ENCODE measurements at regions not wholly inside any gene's neighbourhood (a gene's known extent, or its start where the extent isn't known, plus 50 kb on each side); places are given as distances from the start of the nearest gene placed in this dataset.

- Histone ChIP-seq H3K79me2 (ENCODE audit: low read length) (no peaks in the 10 kb centered on the region), H3K36me3 (ENCODE audit: insufficient read depth, low read length) (no peaks in the 10 kb centered on the region), H3K4me3 (ENCODE audit: low read length) (no peak overlapping the region), H3K4me2 (ENCODE audit: low read depth, low read length, poor library complexity, severe bottlenecking) (no peak overlapping the region), H3K9me3 (ENCODE audit: low read length) (no peaks in the 10 kb centered on the region), H3K9ac (ENCODE audit: low read length) (no peak overlapping the region), H2AFZ (ENCODE audit: low read length) (no peak overlapping the region), H3K27ac (ENCODE audit: low read length) (no peak overlapping the region), H3K4me1 (ENCODE audit: low read length) (no peaks in the 10 kb centered on the region), H4K20me1 (ENCODE audit: insufficient read depth, low read depth, low read length) (no peaks in the 10 kb centered on the region), H3K9me2 (replicated peaks; ENCODE audit: insufficient read depth, low read length) (no peaks in the 10 kb centered on the region), H3K27me3 (ENCODE audit: low read length) (no peaks in the 10 kb centered on the region)
- DNase-seq, result no peak
These were observed 344.9 kb downstream of the CPS1 start for GRCh38 chr2:210901326-210901725.

- H3K9me3 ChIP-seq (ENCODE audit: low read length), result no peaks in the 10 kb centered on the region
- no peak overlapping the region for H2AFZ ChIP-seq (ENCODE audit: low read length)
- H3K27me3 ChIP-seq (ENCODE audit: low read length), result no peaks in the 10 kb centered on the region
- no peak overlapping the region for H3K4me2 ChIP-seq (ENCODE audit: low read depth, low read length, poor library complexity, severe bottlenecking)
- no peaks in the 10 kb centered on the region for H3K36me3 ChIP-seq (ENCODE audit: insufficient read depth, low read length)
- H4K20me1 ChIP-seq (ENCODE audit: insufficient read depth, low read depth, low read length), result no peaks in the 10 kb centered on the region
- no peaks in the 10 kb centered on the region for H3K79me2 ChIP-seq (ENCODE audit: low read length)
- DNase-seq, result no peak
- no peak overlapping the region for H3K4me3 ChIP-seq (ENCODE audit: low read length)
- H3K27ac ChIP-seq (ENCODE audit: low read length), result no peak overlapping the region
- H3K9me2 ChIP-seq (replicated peaks; ENCODE audit: insufficient read depth, low read length), result no peaks in the 10 kb centered on the region
- no peak overlapping the region for H3K9ac ChIP-seq (ENCODE audit: low read length)
- no peaks in the 10 kb centered on the region for H3K4me1 ChIP-seq (ENCODE audit: low read length)
These were observed 356.4 kb downstream of the CPS1 start for GRCh38 chr2:210912779-210913178.

- Histone ChIP-seq H3K4me1 (ENCODE audit: low read length) (no peaks in the 10 kb centered on the region), H4K20me1 (ENCODE audit: insufficient read depth, low read depth, low read length) (no peaks in the 10 kb centered on the region), H3K79me2 (ENCODE audit: low read length) (no peaks in the 10 kb centered on the region), H3K27me3 (ENCODE audit: low read length) (no peaks in the 10 kb centered on the region), H3K9me3 (ENCODE audit: low read length) (no peaks in the 10 kb centered on the region), H3K4me2 (ENCODE audit: low read depth, low read length, poor library complexity, severe bottlenecking) (no peak overlapping the region), H3K4me3 (ENCODE audit: low read length) (no peak overlapping the region), H3K9ac (ENCODE audit: low read length) (no peak overlapping the region), H2AFZ (ENCODE audit: low read length) (no peak overlapping the region), H3K9me2 (replicated peaks; ENCODE audit: insufficient read depth, low read length) (no peaks in the 10 kb centered on the region), H3K36me3 (ENCODE audit: insufficient read depth, low read length) (no peaks in the 10 kb centered on the region), H3K27ac (ENCODE audit: low read length) (no peak overlapping the region)
- no peak for DNase-seq
These were observed 357.1 kb downstream of the CPS1 start for GRCh38 chr2:210913461-210913860.

GRCh38 chr2:210915912-210916311 is 359.5 kb downstream of the CPS1 start:
- Histone ChIP-seq H3K27ac (ENCODE audit: low read length) (no peak overlapping the region), H3K36me3 (ENCODE audit: insufficient read depth, low read length) (no peaks in the 10 kb centered on the region), H3K9me3 (ENCODE audit: low read length) (no peaks in the 10 kb centered on the region), H3K4me2 (ENCODE audit: low read depth, low read length, poor library complexity, severe bottlenecking) (no peak overlapping the region), H3K9me2 (replicated peaks; ENCODE audit: insufficient read depth, low read length) (no peaks in the 10 kb centered on the region), H3K79me2 (ENCODE audit: low read length) (no peaks in the 10 kb centered on the region), H4K20me1 (ENCODE audit: insufficient read depth, low read depth, low read length) (no peaks in the 10 kb centered on the region), H3K4me3 (ENCODE audit: low read length) (no peak overlapping the region), H2AFZ (ENCODE audit: low read length) (no peak overlapping the region), H3K4me1 (ENCODE audit: low read length) (no peaks in the 10 kb centered on the region), H3K27me3 (ENCODE audit: low read length) (no peaks in the 10 kb centered on the region), H3K9ac (ENCODE audit: low read length) (no peak overlapping the region)
- no peak for DNase-seq

GRCh38 chr2:210917465-210917864 is 361.1 kb downstream of the CPS1 start:
- DNase-seq, result no peak
- Histone ChIP-seq H3K36me3 (ENCODE audit: insufficient read depth, low read length) (no peaks in the 10 kb centered on the region), H4K20me1 (ENCODE audit: insufficient read depth, low read depth, low read length) (no peaks in the 10 kb centered on the region), H3K9me2 (replicated peaks; ENCODE audit: insufficient read depth, low read length) (no peaks in the 10 kb centered on the region), H3K4me2 (ENCODE audit: low read depth, low read length, poor library complexity, severe bottlenecking) (no peak overlapping the region), H3K4me3 (ENCODE audit: low read length) (no peak overlapping the region), H3K9me3 (ENCODE audit: low read length) (no peaks in the 10 kb centered on the region), H3K27me3 (ENCODE audit: low read length) (no peaks in the 10 kb centered on the region), H3K4me1 (ENCODE audit: low read length) (no peaks in the 10 kb centered on the region), H3K79me2 (ENCODE audit: low read length) (no peaks in the 10 kb centered on the region), H2AFZ (ENCODE audit: low read length) (no peak overlapping the region), H3K27ac (ENCODE audit: low read length) (no peak overlapping the region), H3K9ac (ENCODE audit: low read length) (no peak overlapping the region)

GRCh38 chr2:210919128-210919527 is 362.7 kb downstream of the CPS1 start:
- no peaks in the 10 kb centered on the region for H3K36me3 ChIP-seq (ENCODE audit: insufficient read depth, low read length)
- no peaks in the 10 kb centered on the region for H3K9me3 ChIP-seq (ENCODE audit: low read length)
- H3K27me3 ChIP-seq (ENCODE audit: low read length), result no peaks in the 10 kb centered on the region
- no peak overlapping the region for H3K4me3 ChIP-seq (ENCODE audit: low read length)
- H3K27ac ChIP-seq (ENCODE audit: low read length), result no peak overlapping the region
- H3K9ac ChIP-seq (ENCODE audit: low read length), result no peak overlapping the region
- H2AFZ ChIP-seq (ENCODE audit: low read length), result no peak overlapping the region
- DNase-seq, result no peak
- H3K4me1 ChIP-seq (ENCODE audit: low read length), result no peaks in the 10 kb centered on the region
- H4K20me1 ChIP-seq (ENCODE audit: insufficient read depth, low read depth, low read length), result no peaks in the 10 kb centered on the region
- H3K4me2 ChIP-seq (ENCODE audit: low read depth, low read length, poor library complexity, severe bottlenecking), result no peak overlapping the region
- H3K79me2 ChIP-seq (ENCODE audit: low read length), result no peaks in the 10 kb centered on the region
- no peaks in the 10 kb centered on the region for H3K9me2 ChIP-seq (replicated peaks; ENCODE audit: insufficient read depth, low read length)

- Histone ChIP-seq H4K20me1 (ENCODE audit: insufficient read depth, low read depth, low read length) (no peaks in the 10 kb centered on the region), H3K9me3 (ENCODE audit: low read length) (no peaks in the 10 kb centered on the region), H3K4me2 (ENCODE audit: low read depth, low read length, poor library complexity, severe bottlenecking) (no peak overlapping the region), H3K4me1 (ENCODE audit: low read length) (no peaks in the 10 kb centered on the region), H3K9ac (ENCODE audit: low read length) (no peak overlapping the region), H3K27ac (ENCODE audit: low read length) (no peak overlapping the region), H3K36me3 (ENCODE audit: insufficient read depth, low read length) (no peaks in the 10 kb centered on the region), H3K27me3 (ENCODE audit: low read length) (no peaks in the 10 kb centered on the region), H3K4me3 (ENCODE audit: low read length) (no peak overlapping the region), H2AFZ (ENCODE audit: low read length) (no peak overlapping the region), H3K79me2 (ENCODE audit: low read length) (no peaks in the 10 kb centered on the region), H3K9me2 (replicated peaks; ENCODE audit: insufficient read depth, low read length) (no peaks in the 10 kb centered on the region)
- DNase-seq, result no peak
These were observed 366.0 kb downstream of the CPS1 start for GRCh38 chr2:210922419-210922818.

- no peak overlapping the region for H3K4me3 ChIP-seq (ENCODE audit: low read length)
These were observed 372.3 kb downstream of the CPS1 start for GRCh38 chr2:210928714-210929113.

GRCh38 chr2:210938228-210938627 is 381.8 kb downstream of the CPS1 start:
- 0 out of 2 replicates have a peak, but pooled peaks cover 4% of the 10 kb centered on the region for H3K27me3 ChIP-seq (ENCODE audit: low read length)
- H3K4me2 ChIP-seq (ENCODE audit: low read depth, low read length, poor library complexity, severe bottlenecking), result no peak overlapping the region
- no peaks in the 10 kb centered on the region for H3K4me1 ChIP-seq (ENCODE audit: low read length)
- no peaks in the 10 kb centered on the region for H4K20me1 ChIP-seq (ENCODE audit: insufficient read depth, low read depth, low read length)
- no peaks in the 10 kb centered on the region; the same call in 1 of the 2 replicates for H3K9me2 ChIP-seq (replicated peaks; ENCODE audit: insufficient read depth, low read length)
- H3K9ac ChIP-seq (ENCODE audit: low read length), result no peak overlapping the region
- H3K36me3 ChIP-seq (ENCODE audit: insufficient read depth, low read length), result no peaks in the 10 kb centered on the region
- no peaks in the 10 kb centered on the region for H3K9me3 ChIP-seq (ENCODE audit: low read length)
- no peak overlapping the region for H3K4me3 ChIP-seq (ENCODE audit: low read length)
- DNase-seq, result no peak
- no peaks in the 10 kb centered on the region for H3K79me2 ChIP-seq (ENCODE audit: low read length)
- no peak overlapping the region for H3K27ac ChIP-seq (ENCODE audit: low read length)
- H2AFZ ChIP-seq (ENCODE audit: low read length), result no peak overlapping the region

More at GRCh38 chr2:210928714-210929113, 372.3 kb downstream of the CPS1 start:
- Histone ChIP-seq H3K9me2 (replicated peaks; ENCODE audit: insufficient read depth, low read length) (no peaks in the 10 kb centered on the region; the same call in 1 of the 2 replicates), H3K79me2 (ENCODE audit: low read length) (no peaks in the 10 kb centered on the region), H3K36me3 (ENCODE audit: insufficient read depth, low read length) (no peaks in the 10 kb centered on the region), H3K9ac (ENCODE audit: low read length) (no peak overlapping the region), H3K27me3 (ENCODE audit: low read length) (no peaks in the 10 kb centered on the region), H4K20me1 (ENCODE audit: insufficient read depth, low read depth, low read length) (no peaks in the 10 kb centered on the region), H2AFZ (ENCODE audit: low read length) (no peak overlapping the region), H3K9me3 (ENCODE audit: low read length) (no peaks in the 10 kb centered on the region), H3K4me2 (ENCODE audit: low read depth, low read length, poor library complexity, severe bottlenecking) (no peak overlapping the region), H3K4me1 (ENCODE audit: low read length) (no peaks in the 10 kb centered on the region), H3K27ac (ENCODE audit: low read length) (no peak overlapping the region)
- DNase-seq, result no peak

Data from Karpas-422 (cell line).